HCT116 (cell line): ENCODE measurements at regions not wholly inside any gene's neighbourhood (a gene's known extent, or its start where the extent isn't known, plus 50 kb on each side); places are given as distances from the start of the nearest gene placed in this dataset.

Source experiments
- ATAC-seq: fragments of 200-7000 bp; cut with Tn5 transposase; 2 replicates; pipeline ENCODE4 v1.9.1; 2020; ENCODE audit warnings: mild to moderate bottlenecking, moderate library complexity
- BruUV-seq: library from RNA; stranded (reverse); fragments of 400-500 nt; replicated peaks from 2 replicates; lab custom pipeline; 2021; lab: Mats Ljungman, UMichigan
- CTCF ChIA-PET: fragments of 300-600 bp; sonication (Branson Sonifier 250); formaldehyde crosslinking; loops from one replicate; lab custom pipeline; 2021; ENCODE audit warnings: antibody characterized with exemption; lab: Charles Lee
- POLR2A ChIA-PET: fragments of 300-600, 350-600 bp; sonication (Branson Sonifier 250); formaldehyde crosslinking; loops from one replicate; lab custom pipeline; 2021; ENCODE audit warnings: antibody characterized with exemption; lab: Charles Lee
- RAD21 ChIA-PET, 2 experiments: fragments of 300-600 bp; sonication (Branson Sonifier 250); formaldehyde crosslinking; loops; one replicate each; lab custom pipeline; 2023; ENCODE audit warnings: low total read pairs in 2 of 2; ENCODE audit not compliant: uncharacterized antibody in 2 of 2, unreplicated experiment in 2 of 2, low non-redundant PET in 1 of 2; lab: Charles Lee
- DNase-seq: peaks from one replicate; pipeline ENCODE4 v3.0.0-alpha.2; 2010; ENCODE audit warnings: low read depth, low spot score
- H2AFZ ChIP-seq: fragments of 200-600 bp; shearing (Covaris generic), sonication (generic); 2 replicates; pipeline ENCODE4 v1.6.1; 2017; ENCODE audit warnings: low read depth, mixed run types, mixed read lengths, antibody characterized with exemption, low read length; ENCODE audit not compliant: poor library complexity, severe bottlenecking
- H3K27ac ChIP-seq: 2 replicates; pipeline ENCODE4 v1.5.1; 2012; ENCODE audit warnings: low read depth, low read length
- H3K27me3 ChIP-seq: fragments of 200-600 bp; sonication (generic); 2 replicates; pipeline ENCODE4 v1.6.1; 2016; ENCODE audit warnings: mixed run types, low read length, mixed read lengths; ENCODE audit not compliant: insufficient read depth
- H3K36me3 ChIP-seq, 2 experiments: fragments of 200-500 bp in 1 of 2; fragments of 200-600 bp in 1 of 2; sonication (Bioruptor generic) in 1 of 2; sonication (generic) in 1 of 2; 2 replicates each; pipeline versions ENCODE4 v1.5.1 to v1.6.1; 2014 to 2016; ENCODE audit warnings: low read length in 2 of 2, inconsistent platforms in 1 of 2, mixed read lengths in 1 of 2, mixed run types in 1 of 2; ENCODE audit not compliant: insufficient read depth in 2 of 2, control insufficient read depth in 1 of 2
- H3K4me1 ChIP-seq, 2 experiments: fragments of 200-600 bp in 1 of 2; sonication (generic) in 1 of 2; 2 replicates each; pipeline versions ENCODE4 v1.5.1 to v1.6.1; 2012 to 2017; ENCODE audit warnings: low read length in 2 of 2, inconsistent platforms in 1 of 2, mild to moderate bottlenecking in 1 of 2, mixed read lengths in 1 of 2, mixed run types in 1 of 2, moderate library complexity in 1 of 2; ENCODE audit not compliant: insufficient read depth in 2 of 2, control insufficient read depth in 1 of 2
- H3K4me2 ChIP-seq: fragments of 200-600 bp; sonication (generic); 2 replicates; pipeline ENCODE4 v1.6.1; 2017; ENCODE audit warnings: mixed run types, low read length, mixed read lengths
- H3K4me3 ChIP-seq, 2 experiments: fragments of 200-600 bp in 1 of 2; sonication (generic) in 1 of 2; replicated peaks in 1 of 2; 2 replicates each; pipeline ENCODE4 v1.5.1; 2011 to 2016; ENCODE audit warnings: low read length in 2 of 2, control low read depth in 1 of 2, low read depth in 1 of 2, mild to moderate bottlenecking in 1 of 2, mixed read lengths in 1 of 2, mixed run types in 1 of 2
- H3K79me2 ChIP-seq: fragments of 200-600 bp; sonication (generic); 2 replicates; pipeline ENCODE4 v1.6.1; 2017; ENCODE audit warnings: mild to moderate bottlenecking, mixed run types, low read length, moderate library complexity, mixed read lengths; ENCODE audit not compliant: insufficient read depth
- H3K9ac ChIP-seq: fragments of 200-600 bp; sonication (generic); 2 replicates; pipeline ENCODE4 v1.6.1; 2016; ENCODE audit warnings: low read length, mixed read lengths
- H3K9me2 ChIP-seq: fragments of 200-600 bp; sonication (generic), shearing (Covaris generic); 2 replicates; pipeline ENCODE4 v1.6.1; 2017; ENCODE audit warnings: mixed run types, mild to moderate bottlenecking, moderate library complexity; ENCODE audit not compliant: insufficient read depth
- H3K9me3 ChIP-seq, 2 experiments: fragments of 200-500 bp in 1 of 2; fragments of 200-600 bp in 1 of 2; sonication (Bioruptor generic) in 1 of 2; sonication (generic) in 1 of 2; 2 replicates each; pipeline ENCODE4 v1.6.1; 2014 to 2017; ENCODE audit warnings: low read length in 2 of 2, mixed read lengths in 2 of 2, inconsistent platforms in 1 of 2, low read depth in 1 of 2, mild to moderate bottlenecking in 1 of 2, mixed run types in 1 of 2, moderate library complexity in 1 of 2; ENCODE audit not compliant: control insufficient read depth in 1 of 2, insufficient read depth in 1 of 2
- H4K20me1 ChIP-seq: fragments of 200-600 bp; sonication (generic), shearing (Covaris generic); 2 replicates; pipeline ENCODE4 v1.6.1; 2017; ENCODE audit warnings: mixed run types, mild to moderate bottlenecking, moderate library complexity; ENCODE audit not compliant: insufficient read depth
- CEBPB ChIP-seq: IDR thresholded peaks from 2 replicates; pipeline ENCODE4 v1.6.1; 2012; ENCODE audit warnings: low read depth
- EGR1 ChIP-seq: IDR thresholded peaks from 2 replicates; pipeline ENCODE4 v1.6.1; 2012; ENCODE audit warnings: low read depth
- EZH2phosphoT487 ChIP-seq: fragments of 200-600 bp; IDR thresholded peaks from 2 replicates; pipeline ENCODE4 v1.6.1; 2018; ENCODE audit warnings: antibody characterized with exemption, borderline replicate concordance
- FOSL1 ChIP-seq: IDR thresholded peaks from 2 replicates; pipeline ENCODE4 v1.6.1; 2012; ENCODE audit warnings: low read depth
- POLR2AphosphoS5 ChIP-seq: IDR thresholded peaks from 2 replicates; pipeline ENCODE4 v1.6.1; 2011; ENCODE audit warnings: mild to moderate bottlenecking, low read depth, low read length, moderate library complexity
- RAD21 ChIP-seq: IDR thresholded peaks from 2 replicates; pipeline ENCODE4 v1.6.1; 2012; ENCODE audit warnings: low read depth, mild to moderate bottlenecking
- SP1 ChIP-seq: IDR thresholded peaks from 2 replicates; pipeline ENCODE4 v1.6.1; 2012; ENCODE audit warnings: low read depth
- SRF ChIP-seq: IDR thresholded peaks from 2 replicates; pipeline ENCODE4 v1.6.1; 2012; ENCODE audit warnings: low read depth
- YY1 ChIP-seq: IDR thresholded peaks from 2 replicates; pipeline ENCODE4 v1.6.1; 2011; ENCODE audit warnings: low read length, low read depth, moderate library complexity, mild to moderate bottlenecking; ENCODE audit not compliant: insufficient replicate concordance; ENCODE audit errors: extremely low read depth
- ZFX ChIP-seq: fragments of 450-650 bp; IDR thresholded peaks from 2 replicates; pipeline ENCODE4 v1.6.1; 2017
- ZNF274 ChIP-seq: fragments of 200-500 bp; sonication (Bioruptor generic); IDR thresholded peaks from 2 replicates; pipeline ENCODE4 v1.6.1; 2014; ENCODE audit warnings: mild to moderate bottlenecking, low read depth, low read length, inconsistent platforms
- intact Hi-C: fragments of 100-400 bp; cut with micrococcal nuclease; formaldehyde crosslinking; loops from 2 replicates; pipeline ENCODE4 v1.10.0; 2022
- TF ChIP-seq, protein P1 (sequence below), 3 experiments: fragments of 200-600 bp in 1 of 3; sonication (generic) in 1 of 3; IDR thresholded peaks in 2 of 3; conservative IDR thresholded peaks in 1 of 3; 2 replicates each; pipeline ENCODE4 v1.5.1; 2012 to 2017; ENCODE audit warnings: low read depth in 2 of 3, low read length in 2 of 3, antibody characterized with exemption in 1 of 3, borderline replicate concordance in 1 of 3, control low read depth in 1 of 3, mild to moderate bottlenecking in 1 of 3, mixed read lengths in 1 of 3, mixed run types in 1 of 3, moderate library complexity in 1 of 3; ENCODE audit not compliant: insufficient read depth in 1 of 3
- TF ChIP-seq, protein P2 (sequence below): IDR thresholded peaks from 2 replicates; pipeline ENCODE4 v1.6.1; 2011; ENCODE audit warnings: mild to moderate bottlenecking, low read length, moderate library complexity; ENCODE audit not compliant: insufficient replicate concordance; ENCODE audit errors: extremely low read depth

DNA sequence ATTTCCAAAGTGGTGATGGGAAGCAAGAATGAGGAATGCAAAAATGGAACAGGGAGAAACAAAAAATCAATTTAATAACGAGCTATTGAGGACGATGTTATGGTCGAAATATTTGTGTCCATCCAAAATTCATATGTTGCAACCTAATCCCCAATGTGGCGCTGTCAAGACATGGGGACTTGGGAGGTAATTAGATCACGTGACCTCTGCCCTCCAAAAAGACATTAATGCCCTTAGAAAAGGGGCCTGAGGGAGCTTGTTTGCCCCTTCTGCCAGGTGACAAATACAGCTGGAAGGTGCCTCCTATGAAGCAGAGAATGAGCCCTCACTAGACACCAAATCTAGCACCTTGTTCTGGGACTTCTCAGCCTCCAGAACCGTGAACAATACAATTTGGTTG, 315.2 kb upstream of the CDH9 start:
- no peak overlapping the region for H3K4me2 ChIP-seq
- no peaks in the 10 kb centered on the region for H3K36me3 ChIP-seq
- H3K79me2 ChIP-seq: no peaks in the 10 kb centered on the region
- H3K4me1 ChIP-seq: no peaks in the 10 kb centered on the region
- no peak overlapping the region for H3K9ac ChIP-seq
- POLR2A ChIA-PET: no interaction called here
- H3K27ac ChIP-seq: no peak overlapping the region
- CTCF ChIA-PET: no interaction called here
- H3K4me3 ChIP-seq: no peak overlapping the region
- ATAC-seq (no peak), DNase-seq (no peak)
- H3K9me2 ChIP-seq: no peaks in the 10 kb centered on the region
- no TSS peak for BruUV-seq
- no peaks in the 10 kb centered on the region for H3K27me3 ChIP-seq
- H3K9me3 ChIP-seq: peaks cover 0 to 38% of the 10 kb centered on the region in 2 experiments; a peak in 2 of 4 replicates
- H4K20me1 ChIP-seq: no peaks in the 10 kb centered on the region
- intact Hi-C loops: no loop called here
- no peak overlapping the region for H2AFZ ChIP-seq
- RAD21 ChIA-PET: no interaction called here
- TF ChIP-seq, protein P1, sequence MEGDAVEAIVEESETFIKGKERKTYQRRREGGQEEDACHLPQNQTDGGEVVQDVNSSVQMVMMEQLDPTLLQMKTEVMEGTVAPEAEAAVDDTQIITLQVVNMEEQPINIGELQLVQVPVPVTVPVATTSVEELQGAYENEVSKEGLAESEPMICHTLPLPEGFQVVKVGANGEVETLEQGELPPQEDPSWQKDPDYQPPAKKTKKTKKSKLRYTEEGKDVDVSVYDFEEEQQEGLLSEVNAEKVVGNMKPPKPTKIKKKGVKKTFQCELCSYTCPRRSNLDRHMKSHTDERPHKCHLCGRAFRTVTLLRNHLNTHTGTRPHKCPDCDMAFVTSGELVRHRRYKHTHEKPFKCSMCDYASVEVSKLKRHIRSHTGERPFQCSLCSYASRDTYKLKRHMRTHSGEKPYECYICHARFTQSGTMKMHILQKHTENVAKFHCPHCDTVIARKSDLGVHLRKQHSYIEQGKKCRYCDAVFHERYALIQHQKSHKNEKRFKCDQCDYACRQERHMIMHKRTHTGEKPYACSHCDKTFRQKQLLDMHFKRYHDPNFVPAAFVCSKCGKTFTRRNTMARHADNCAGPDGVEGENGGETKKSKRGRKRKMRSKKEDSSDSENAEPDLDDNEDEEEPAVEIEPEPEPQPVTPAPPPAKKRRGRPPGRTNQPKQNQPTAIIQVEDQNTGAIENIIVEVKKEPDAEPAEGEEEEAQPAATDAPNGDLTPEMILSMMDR (IDR thresholded peaks at IDR 0.05 in 2 of 3, conservative IDR thresholded peaks at IDR 0.05 in 1 of 3; ENCODE audit: borderline replicate concordance in 1 of 3, insufficient read depth in 1 of 3, low read depth in 2 of 3, low read length in 2 of 3): no peak
- TF ChIP-seq CEBPB (no peak), EGR1 (no peak), EZH2phosphoT487 (no peak), FOSL1 (no peak), SP1 (no peak), SRF (no peak), ZFX (no peak), RAD21 (no peak), ZNF274 (no peak), YY1 (no peak), POLR2AphosphoS5 (no peak)
- TF ChIP-seq, protein P2, sequence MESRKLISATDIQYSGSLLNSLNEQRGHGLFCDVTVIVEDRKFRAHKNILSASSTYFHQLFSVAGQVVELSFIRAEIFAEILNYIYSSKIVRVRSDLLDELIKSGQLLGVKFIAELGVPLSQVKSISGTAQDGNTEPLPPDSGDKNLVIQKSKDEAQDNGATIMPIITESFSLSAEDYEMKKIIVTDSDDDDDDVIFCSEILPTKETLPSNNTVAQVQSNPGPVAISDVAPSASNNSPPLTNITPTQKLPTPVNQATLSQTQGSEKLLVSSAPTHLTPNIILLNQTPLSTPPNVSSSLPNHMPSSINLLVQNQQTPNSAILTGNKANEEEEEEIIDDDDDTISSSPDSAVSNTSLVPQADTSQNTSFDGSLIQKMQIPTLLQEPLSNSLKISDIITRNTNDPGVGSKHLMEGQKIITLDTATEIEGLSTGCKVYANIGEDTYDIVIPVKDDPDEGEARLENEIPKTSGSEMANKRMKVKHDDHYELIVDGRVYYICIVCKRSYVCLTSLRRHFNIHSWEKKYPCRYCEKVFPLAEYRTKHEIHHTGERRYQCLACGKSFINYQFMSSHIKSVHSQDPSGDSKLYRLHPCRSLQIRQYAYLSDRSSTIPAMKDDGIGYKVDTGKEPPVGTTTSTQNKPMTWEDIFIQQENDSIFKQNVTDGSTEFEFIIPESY: no peak
